Neural cell (in vitro differentiated cells): ENCODE measurements at regions not wholly inside any gene's neighbourhood (a gene's known extent, or its start where the extent isn't known, plus 50 kb on each side); places are given as distances from the start of the nearest gene placed in this dataset.

Experiments
- H2AFZ ChIP-seq: fragments of 200-600, 300-800 bp; sonication (generic), shearing (Covaris generic); 2 replicates; pipeline ENCODE4 v1.6.0; 2014; ENCODE audit warnings: low read depth, mild to moderate bottlenecking, antibody characterized with exemption, low read length, moderate library complexity
- H3F3A ChIP-seq: fragments of 200-600 bp; shearing (Covaris generic); 2 replicates; pipeline ENCODE4 v1.6.1; 2016; ENCODE audit warnings: mild to moderate bottlenecking, moderate library complexity, mixed read lengths, antibody characterized with exemption, low read length; ENCODE audit not compliant: insufficient read depth, poor library complexity, severe bottlenecking
- H3K27ac ChIP-seq: fragments of 200-600, 300-800 bp; sonication (generic), shearing (Covaris generic); 2 replicates; pipeline ENCODE4 v1.5.1; 2014; ENCODE audit warnings: mild to moderate bottlenecking, low read length, moderate library complexity
- H3K27me3 ChIP-seq: fragments of 300-800, 200-600 bp; sonication (generic), shearing (Covaris generic); 2 replicates; pipeline ENCODE4 v1.6.0; 2014; ENCODE audit warnings: mild to moderate bottlenecking, low read depth, low read length, moderate library complexity; ENCODE audit not compliant: insufficient read depth
- H3K36me3 ChIP-seq: fragments of 300-800, 200-600 bp; sonication (generic), shearing (Covaris generic); 2 replicates; pipeline ENCODE4 v1.5.1; 2014; ENCODE audit warnings: mild to moderate bottlenecking, antibody characterized with exemption, low read length, moderate library complexity; ENCODE audit not compliant: insufficient read depth
- H3K4me2 ChIP-seq: fragments of 300-800, 200-600 bp; sonication (generic), shearing (Covaris generic); 2 replicates; pipeline ENCODE4 v1.6.0; 2014; ENCODE audit warnings: mild to moderate bottlenecking, low read length
- H3K4me3 ChIP-seq: fragments of 300-800, 200-600 bp; sonication (generic), shearing (Covaris generic); 2 replicates; pipeline ENCODE4 v1.5.1; 2014; ENCODE audit warnings: mild to moderate bottlenecking, low read length, moderate library complexity
- H3K79me2 ChIP-seq: fragments of 200-600 bp; shearing (Covaris generic); replicated peaks from 2 replicates; pipeline ENCODE4 v1.6.0; 2014; ENCODE audit warnings: mild to moderate bottlenecking, low read length, moderate library complexity; ENCODE audit not compliant: insufficient read depth
- H3K9ac ChIP-seq: fragments of 300-800, 200-600 bp; sonication (generic), shearing (Covaris generic); 2 replicates; pipeline ENCODE4 v1.6.1; 2016; ENCODE audit warnings: mild to moderate bottlenecking, low read length, mixed read lengths
- H3K9me2 ChIP-seq: fragments of 200-600 bp; shearing (Covaris generic); 2 replicates; pipeline ENCODE4 v1.6.1; 2016; ENCODE audit warnings: mild to moderate bottlenecking, low read length, mixed read lengths; ENCODE audit not compliant: insufficient read depth
- H3K9me3 ChIP-seq: fragments of 200-600, 300-800 bp; sonication (generic), shearing (Covaris generic); 2 replicates; pipeline ENCODE4 v1.6.1; 2016; ENCODE audit warnings: mild to moderate bottlenecking, mixed run types, low read length, moderate library complexity, mixed read lengths
- H4K20me1 ChIP-seq: fragments of 200-600 bp; shearing (Covaris generic); 2 replicates; pipeline ENCODE4 v1.6.1; 2016; ENCODE audit warnings: mild to moderate bottlenecking, mixed run types; ENCODE audit not compliant: insufficient read depth
- CTCF ChIP-seq: fragments of 450-650 bp; IDR thresholded peaks from 2 replicates; pipeline ENCODE4 v1.5.1; 2014; ENCODE audit warnings: antibody characterized with exemption, mild to moderate bottlenecking, moderate library complexity; ENCODE audit not compliant: poor library complexity, severe bottlenecking
- EP300 ChIP-seq: fragments of 450-650 bp; conservative IDR thresholded peaks from 2 replicates; pipeline ENCODE4 v1.6.1; 2014; ENCODE audit warnings: antibody characterized with exemption, mild to moderate bottlenecking, moderate library complexity; ENCODE audit not compliant: poor library complexity, severe bottlenecking
- EZH2 ChIP-seq: fragments of 200-600, 300-800 bp; shearing (Covaris generic), sonication (generic); IDR thresholded peaks from 2 replicates; pipeline ENCODE4 v1.6.1; 2014; ENCODE audit warnings: antibody characterized with exemption, low read length, borderline replicate concordance, mild to moderate bottlenecking; ENCODE audit not compliant: insufficient read depth, poor library complexity, severe bottlenecking
- MXI1 ChIP-seq: fragments of 450-650 bp; conservative IDR thresholded peaks from 2 replicates; pipeline ENCODE4 v1.6.1; 2014; ENCODE audit warnings: antibody characterized with exemption, mild to moderate bottlenecking; ENCODE audit not compliant: poor library complexity, severe bottlenecking
- POLR2AphosphoS5 ChIP-seq: IDR thresholded peaks from 2 replicates; pipeline ENCODE4 v1.6.1; 2012
- RAD21 ChIP-seq: fragments of 450-650 bp; conservative IDR thresholded peaks from 2 replicates; pipeline ENCODE4 v1.6.1; 2014; ENCODE audit warnings: antibody characterized with exemption, mild to moderate bottlenecking, moderate library complexity
- SMC3 ChIP-seq: fragments of 450-650 bp; conservative IDR thresholded peaks from 2 replicates; pipeline ENCODE4 v1.6.1; 2014; ENCODE audit warnings: antibody characterized with exemption, mild to moderate bottlenecking, moderate library complexity; ENCODE audit not compliant: poor library complexity
- TAF1 ChIP-seq: IDR thresholded peaks from 2 replicates; pipeline ENCODE4 v1.6.1; 2012; ENCODE audit warnings: low read depth
- TF ChIP-seq, protein P1 (sequence below): IDR thresholded peaks from 2 replicates; pipeline ENCODE4 v1.6.1; 2012; ENCODE audit warnings: borderline replicate concordance

- Histone ChIP-seq H3K27ac (no peak overlapping the region), H3K27me3 (no peaks in the 10 kb centered on the region), H3K4me2 (no peak overlapping the region), H3F3A (no peaks in the 10 kb centered on the region), H3K36me3 (no peaks in the 10 kb centered on the region), H2AFZ (no peak overlapping the region), H3K4me3 (no peak overlapping the region), H3K79me2 (no peaks in the 10 kb centered on the region), H3K9me2 (no peaks in the 10 kb centered on the region), H3K9me3 (no peaks in the 10 kb centered on the region), H4K20me1 (no peaks in the 10 kb centered on the region), H3K9ac (no peak overlapping the region)
- TF ChIP-seq SMC3 = no peak
- no peak for TF ChIP-seq MXI1
- TF ChIP-seq CTCF = no peak
- TF ChIP-seq RAD21 = no peak
- no peak for TF ChIP-seq POLR2AphosphoS5
- no peak for TF ChIP-seq EZH2
- TF ChIP-seq, protein P1, sequence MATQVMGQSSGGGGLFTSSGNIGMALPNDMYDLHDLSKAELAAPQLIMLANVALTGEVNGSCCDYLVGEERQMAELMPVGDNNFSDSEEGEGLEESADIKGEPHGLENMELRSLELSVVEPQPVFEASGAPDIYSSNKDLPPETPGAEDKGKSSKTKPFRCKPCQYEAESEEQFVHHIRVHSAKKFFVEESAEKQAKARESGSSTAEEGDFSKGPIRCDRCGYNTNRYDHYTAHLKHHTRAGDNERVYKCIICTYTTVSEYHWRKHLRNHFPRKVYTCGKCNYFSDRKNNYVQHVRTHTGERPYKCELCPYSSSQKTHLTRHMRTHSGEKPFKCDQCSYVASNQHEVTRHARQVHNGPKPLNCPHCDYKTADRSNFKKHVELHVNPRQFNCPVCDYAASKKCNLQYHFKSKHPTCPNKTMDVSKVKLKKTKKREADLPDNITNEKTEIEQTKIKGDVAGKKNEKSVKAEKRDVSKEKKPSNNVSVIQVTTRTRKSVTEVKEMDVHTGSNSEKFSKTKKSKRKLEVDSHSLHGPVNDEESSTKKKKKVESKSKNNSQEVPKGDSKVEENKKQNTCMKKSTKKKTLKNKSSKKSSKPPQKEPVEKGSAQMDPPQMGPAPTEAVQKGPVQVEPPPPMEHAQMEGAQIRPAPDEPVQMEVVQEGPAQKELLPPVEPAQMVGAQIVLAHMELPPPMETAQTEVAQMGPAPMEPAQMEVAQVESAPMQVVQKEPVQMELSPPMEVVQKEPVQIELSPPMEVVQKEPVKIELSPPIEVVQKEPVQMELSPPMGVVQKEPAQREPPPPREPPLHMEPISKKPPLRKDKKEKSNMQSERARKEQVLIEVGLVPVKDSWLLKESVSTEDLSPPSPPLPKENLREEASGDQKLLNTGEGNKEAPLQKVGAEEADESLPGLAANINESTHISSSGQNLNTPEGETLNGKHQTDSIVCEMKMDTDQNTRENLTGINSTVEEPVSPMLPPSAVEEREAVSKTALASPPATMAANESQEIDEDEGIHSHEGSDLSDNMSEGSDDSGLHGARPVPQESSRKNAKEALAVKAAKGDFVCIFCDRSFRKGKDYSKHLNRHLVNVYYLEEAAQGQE = no peak
- TF ChIP-seq EP300 = no peak
- no peak for TF ChIP-seq TAF1
Measured at GRCh38 chr18:40875101-40875615, 1079.9 kb upstream of the PIK3C3 start.

GRCh38 chr18:40874233-40874632, 1080.8 kb upstream of the PIK3C3 start:
- no peaks in the 10 kb centered on the region for H3K79me2 ChIP-seq
- no peak overlapping the region for H2AFZ ChIP-seq
- no peak overlapping the region for H3K4me3 ChIP-seq
- H3K9me3 ChIP-seq = no peaks in the 10 kb centered on the region
- H3K4me2 ChIP-seq = no peak overlapping the region
- H3F3A ChIP-seq = no peaks in the 10 kb centered on the region
- no peaks in the 10 kb centered on the region for H3K9me2 ChIP-seq
- TF ChIP-seq RAD21 = no peak
- TF ChIP-seq TAF1 = no peak
- no peak for TF ChIP-seq MXI1
- no peak for TF ChIP-seq EZH2
- no peak for TF ChIP-seq SMC3
- TF ChIP-seq, protein P1 = no peak
- TF ChIP-seq CTCF = no peak
- no peak for TF ChIP-seq EP300
- TF ChIP-seq POLR2AphosphoS5 = no peak
- no peaks in the 10 kb centered on the region for H3K36me3 ChIP-seq
- no peaks in the 10 kb centered on the region for H3K27me3 ChIP-seq
- H4K20me1 ChIP-seq = no peaks in the 10 kb centered on the region
- H3K9ac ChIP-seq = no peak overlapping the region
- H3K27ac ChIP-seq = no peak overlapping the region
